Stomach (tissue), 8 donors: ENCODE measurements at regions not wholly inside any gene's neighbourhood (a gene's known extent, or its start where the extent isn't known, plus 50 kb on each side); places are given as distances from the start of the nearest gene placed in this dataset.

ENCODE experiments used
- DNase-seq, 2 donors: peaks; one replicate each; pipeline versions ENCODE4 v3.0.0 to v3.0.0-alpha.2; 2013 to 2019
- H3K27ac ChIP-seq, 5 donors: fragments of 200-600 bp in 4 of 5; sonication (generic) in 4 of 5; one replicate each; pipeline ENCODE4 v1.5.1; 2013 to 2019; ENCODE audit warnings: mild to moderate bottlenecking in 1 of 5, moderate library complexity in 1 of 5
- H3K27me3 ChIP-seq, 3 donors: fragments of 200-600 bp; sonication (generic); one replicate each; pipeline ENCODE4 v1.5.1; 2017 to 2019; ENCODE audit warnings: mixed run types in 1 of 3
- H3K36me3 ChIP-seq, 4 donors: fragments of 200-600 bp; sonication (generic); 1 replicate in 3 of 4; 2 replicates in 1 of 4; pipeline ENCODE4 v1.5.1; 2016 to 2019
- H3K4me1 ChIP-seq, 4 donors: fragments of 200-600 bp; sonication (generic); one replicate each; pipeline ENCODE4 v1.5.1; 2016 to 2019
- H3K4me3 ChIP-seq, 4 donors: fragments of 200-600 bp; sonication (generic) in 3 of 4; one replicate each; pipeline ENCODE4 v1.5.1; 2016 to 2019; ENCODE audit warnings: mild to moderate bottlenecking in 1 of 4
- H3K9me3 ChIP-seq, 4 donors: fragments of 200-600 bp; sonication (generic); one replicate each; pipeline ENCODE4 v1.5.1; 2016 to 2019
- EP300 ChIP-seq: sonication (generic); formaldehyde crosslinking; IDR thresholded peaks from one replicate; pipeline ENCODE4 v1.6.1; 2017; ENCODE audit warnings: antibody characterized with exemption
- POLR2A ChIP-seq, 4 donors: fragments of 450-650 bp; IDR thresholded peaks; one replicate each; pipeline ENCODE4 v1.6.1; 2016; ENCODE audit warnings: antibody characterized with exemption in 4 of 4, control low read depth in 2 of 4, mild to moderate bottlenecking in 1 of 4, moderate library complexity in 1 of 4
- POLR2AphosphoS5 ChIP-seq, 3 donors: sonication (generic); formaldehyde crosslinking; IDR thresholded peaks; one replicate each; pipeline ENCODE4 v1.6.1; 2016; ENCODE audit warnings: antibody characterized with exemption in 3 of 3
- WGBS, 5 donors: extraction: QIAGEN DNeasy Blood & Tissue Kit in 3 of 5; methylation state at CpG; one replicate each; pipeline versions ENCODE4 v1.1.5 to v1.1.7; 2013 to 2018; 5-methylcytosine and 5-hydroxymethylcytosine counted together
- intact Hi-C: fragments of 100-400 bp; cut with DNase I; formaldehyde crosslinking; loops from one replicate; pipeline ENCODE4 v1.15.1; 2023; ENCODE audit warnings: low total_unique reads
- TF ChIP-seq, protein P1 (sequence below), 7 experiments: fragments of 450-650 bp in 4 of 7; fragments of 200-600 bp in 3 of 7; sonication (generic) in 3 of 7; IDR thresholded peaks; one replicate each; pipeline ENCODE4 v1.5.1; 2016 to 2019; ENCODE audit warnings: antibody characterized with exemption in 7 of 7, control low read depth in 2 of 7, mild to moderate bottlenecking in 1 of 7
- donor health status: healthy with polysubstance abuse.
- donor health status: Bipolar disorder and iron deficiency.
- donor health status: healthy.

GRCh38 chr2:5528706-5529105 lies 163.5 kb upstream of the SOX11 start:
- no peaks in the 10 kb centered on the region for H3K4me1 ChIP-seq
- H3K27ac ChIP-seq, result no peak overlapping the region
- H3K9me3 ChIP-seq, result no peaks in the 10 kb centered on the region
- WGBS, 5 donors, result 78 to 84% (median 81%) methylated on average over 8 of the region's 8 CpGs
- no peaks in the 10 kb centered on the region for H3K36me3 ChIP-seq
- no peak for DNase-seq
- H3K4me3 ChIP-seq, result no peak overlapping the region
- no peaks in the 10 kb centered on the region for H3K27me3 ChIP-seq
- intact Hi-C loops, result no loop called here
- TF ChIP-seq POLR2AphosphoS5 (IDR thresholded peaks at IDR 0.05) (no peak), POLR2A (IDR thresholded peaks at IDR 0.05) (no peak), EP300 (no peak)
- TF ChIP-seq, protein P1, sequence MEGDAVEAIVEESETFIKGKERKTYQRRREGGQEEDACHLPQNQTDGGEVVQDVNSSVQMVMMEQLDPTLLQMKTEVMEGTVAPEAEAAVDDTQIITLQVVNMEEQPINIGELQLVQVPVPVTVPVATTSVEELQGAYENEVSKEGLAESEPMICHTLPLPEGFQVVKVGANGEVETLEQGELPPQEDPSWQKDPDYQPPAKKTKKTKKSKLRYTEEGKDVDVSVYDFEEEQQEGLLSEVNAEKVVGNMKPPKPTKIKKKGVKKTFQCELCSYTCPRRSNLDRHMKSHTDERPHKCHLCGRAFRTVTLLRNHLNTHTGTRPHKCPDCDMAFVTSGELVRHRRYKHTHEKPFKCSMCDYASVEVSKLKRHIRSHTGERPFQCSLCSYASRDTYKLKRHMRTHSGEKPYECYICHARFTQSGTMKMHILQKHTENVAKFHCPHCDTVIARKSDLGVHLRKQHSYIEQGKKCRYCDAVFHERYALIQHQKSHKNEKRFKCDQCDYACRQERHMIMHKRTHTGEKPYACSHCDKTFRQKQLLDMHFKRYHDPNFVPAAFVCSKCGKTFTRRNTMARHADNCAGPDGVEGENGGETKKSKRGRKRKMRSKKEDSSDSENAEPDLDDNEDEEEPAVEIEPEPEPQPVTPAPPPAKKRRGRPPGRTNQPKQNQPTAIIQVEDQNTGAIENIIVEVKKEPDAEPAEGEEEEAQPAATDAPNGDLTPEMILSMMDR (IDR thresholded peaks at IDR 0.05), result no peak

DNA sequence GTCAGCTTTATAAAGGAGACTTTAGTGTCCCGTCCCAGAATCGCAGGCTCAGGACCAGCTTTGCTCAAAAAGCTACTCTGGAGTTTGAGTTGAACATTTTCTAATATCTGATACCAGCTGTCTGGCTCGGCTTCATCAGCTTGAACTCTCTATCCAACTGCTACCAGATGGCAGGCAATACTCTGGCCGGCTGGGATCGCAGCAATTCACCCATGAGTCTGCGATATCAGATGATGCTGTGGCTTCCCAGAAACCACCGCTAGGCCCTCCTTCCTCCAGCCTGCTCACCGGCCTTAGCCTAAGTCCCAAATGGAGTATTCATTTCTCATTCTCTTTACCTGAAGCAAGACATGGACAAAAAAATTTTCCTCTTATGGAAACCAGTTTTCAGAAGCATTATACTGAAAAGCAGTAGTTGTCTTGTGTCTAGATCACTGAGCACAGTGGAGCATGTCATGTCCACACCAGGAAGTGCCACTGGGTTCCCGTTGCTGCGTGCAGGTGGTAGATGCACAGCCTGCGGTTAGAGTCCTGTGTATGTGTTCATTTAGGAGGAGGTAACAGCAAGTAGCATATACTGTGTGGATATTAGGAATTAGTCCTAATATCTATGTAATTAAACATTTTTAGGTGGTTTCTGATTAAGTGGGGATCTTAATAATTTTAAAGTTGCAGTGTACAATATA lies 162.0 kb upstream of the SOX11 start:
- TF ChIP-seq, protein P1 (IDR thresholded peaks at IDR 0.05), result no peak
- no peak for TF ChIP-seq POLR2A (IDR thresholded peaks at IDR 0.05)
- intact Hi-C loops, result no loop called here
- WGBS, 5 donors, result 79 to 90% (median 85%) methylated on average over 11 of the region's 11 CpGs
- Histone ChIP-seq H3K36me3 (no peaks in the 10 kb centered on the region), H3K9me3 (no peaks in the 10 kb centered on the region), H3K27ac (no peak overlapping the region), H3K4me1 (no peaks in the 10 kb centered on the region), H3K27me3 (no peaks in the 10 kb centered on the region), H3K4me3 (no peak overlapping the region)
- no peak for DNase-seq

- no peaks in the 10 kb centered on the region for H3K9me3 ChIP-seq
- H3K4me1 ChIP-seq, result no peaks in the 10 kb centered on the region
- intact Hi-C loops, result no loop called here
- no peak overlapping the region for H3K27ac ChIP-seq
- no peaks in the 10 kb centered on the region for H3K36me3 ChIP-seq
- no peak for DNase-seq
- 62 to 78% (median 68%) methylated on average over 3 of the region's 3 CpGs for WGBS, 5 donors
- TF ChIP-seq EP300, result no peak
- no peak for TF ChIP-seq POLR2A (IDR thresholded peaks at IDR 0.05)
- no peak overlapping the region for H3K4me3 ChIP-seq
- H3K27me3 ChIP-seq, result peaks cover 0 to 8% (median 3%) of the 10 kb centered on the region in 3 donors
These were observed 156.9 kb upstream of the SOX11 start for GRCh38 chr2:5535301-5535700.

DNA sequence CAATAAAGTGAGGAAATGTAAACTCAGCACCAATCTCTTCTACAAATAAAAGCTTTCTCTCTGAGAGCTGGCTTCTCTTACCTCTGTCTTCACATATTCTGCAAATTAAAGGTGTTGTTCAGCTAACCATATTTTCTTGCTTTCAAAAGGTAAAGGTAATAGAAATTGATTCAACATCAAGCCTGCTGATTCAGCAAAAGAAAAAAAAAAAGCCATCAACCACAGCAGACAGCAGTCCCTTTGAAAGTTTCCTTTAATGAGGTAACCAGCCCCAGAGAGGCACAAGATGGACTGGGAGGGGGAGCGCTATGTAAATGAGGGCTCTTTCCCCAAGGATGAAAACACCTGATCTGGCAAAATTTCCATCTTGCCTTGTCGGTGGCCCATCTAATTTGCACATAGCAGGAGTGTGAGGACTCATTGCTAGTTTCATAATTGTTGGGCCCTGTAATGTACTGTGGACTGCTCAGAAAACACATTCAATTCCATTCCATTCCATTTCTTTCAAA lies 154.9 kb upstream of the SOX11 start:
- H3K9me3 ChIP-seq, result no peaks in the 10 kb centered on the region
- no peak overlapping the region for H3K27ac ChIP-seq
- H3K36me3 ChIP-seq, result no peaks in the 10 kb centered on the region
- DNase-seq, result no peak
- intact Hi-C loops, result no loop called here
- H3K27me3 ChIP-seq, result peaks cover 0 to 8% (median 3%) of the 10 kb centered on the region in 3 donors
- WGBS, 5 donors, result 85 to 96% (median 89%) methylated on average over 2 of the region's 2 CpGs
- H3K4me1 ChIP-seq, result no peaks in the 10 kb centered on the region
- H3K4me3 ChIP-seq, result no peak overlapping the region
- TF ChIP-seq, protein P1 (IDR thresholded peaks at IDR 0.05), result no peak
- TF ChIP-seq POLR2A (IDR thresholded peaks at IDR 0.05) (no peak), POLR2AphosphoS5 (IDR thresholded peaks at IDR 0.05) (no peak)

DNA sequence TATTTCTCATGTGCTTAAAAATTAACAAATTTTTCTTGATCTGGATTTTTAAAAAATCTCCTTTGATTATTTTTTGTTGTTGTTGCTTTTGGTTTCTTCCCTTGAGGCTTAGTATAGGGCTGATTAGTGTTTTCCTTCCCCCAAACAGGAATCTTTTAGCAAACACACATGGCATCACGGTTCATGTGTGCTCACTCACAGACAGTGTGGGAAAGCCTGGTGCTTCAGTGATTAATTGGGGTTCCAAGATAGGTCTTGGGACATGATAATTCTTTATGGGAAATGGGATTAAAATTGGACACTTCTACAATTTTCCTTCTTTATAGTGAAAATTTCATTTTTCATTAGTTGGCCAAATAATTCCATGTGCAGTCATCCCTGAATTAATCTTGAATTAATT lies 153.9 kb upstream of the SOX11 start:
- intact Hi-C loops, result no loop called here
- 82 to 95% (median 94%) methylated on average over 1 of the region's 1 CpG for WGBS, 5 donors
- Histone ChIP-seq H3K9me3 (peaks cover 0 to 4% (median under 1%) of the 10 kb centered on the region in 4 donors), H3K4me3 (no peak overlapping the region), H3K36me3 (no peaks in the 10 kb centered on the region), H3K4me1 (no peaks in the 10 kb centered on the region), H3K27me3 (peaks cover 0 to 8% (median 3%) of the 10 kb centered on the region in 3 donors), H3K27ac (no peak overlapping the region)
- no peak for DNase-seq
- no peak for TF ChIP-seq POLR2AphosphoS5 (IDR thresholded peaks at IDR 0.05)
- TF ChIP-seq, protein P1 (IDR thresholded peaks at IDR 0.05), result no peak
- TF ChIP-seq EP300, result no peak
- no peak for TF ChIP-seq POLR2A (IDR thresholded peaks at IDR 0.05)
